ENCODE measurements at regions not wholly inside any gene's neighbourhood (a gene's known extent, or its start where the extent isn't known, plus 50 kb on each side); places are given as distances from the start of the nearest gene placed in this dataset.
"Not testable (repeated sequence)": the region's sequence is repeated elsewhere in the genome, so short reads cannot be mapped to it uniquely, and the experiment has no call there.

DNA sequence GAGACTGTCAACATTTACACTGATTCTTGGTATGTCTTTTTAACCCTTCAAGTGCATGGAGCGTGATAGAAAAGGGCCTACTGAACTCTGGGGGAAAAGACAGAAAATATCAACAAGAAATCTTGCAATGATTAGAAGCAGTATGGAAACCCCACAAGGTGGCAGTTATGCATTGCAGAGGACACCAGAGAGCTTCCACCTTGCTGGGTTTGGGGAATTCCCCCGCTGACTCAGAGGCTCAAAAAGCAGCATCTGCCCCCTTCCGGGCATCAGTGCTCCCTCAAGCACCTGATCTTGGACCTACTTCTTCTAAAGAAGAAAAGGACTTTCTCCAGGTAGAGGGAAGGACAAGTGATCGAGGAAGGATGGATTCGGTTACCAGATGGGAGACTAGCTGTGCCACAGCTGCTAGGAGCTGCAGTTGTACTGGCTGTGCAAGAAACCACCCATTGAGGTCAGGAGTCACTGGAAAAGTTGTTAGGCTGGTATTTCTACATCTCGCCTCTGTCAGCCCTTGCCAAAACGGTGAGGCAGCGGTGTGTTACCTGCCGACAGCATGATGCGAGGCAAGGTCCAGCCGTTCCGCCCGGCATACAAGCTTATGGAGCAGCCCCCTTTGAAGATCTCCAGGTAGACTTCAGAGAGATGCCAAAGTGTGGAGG is 102.8 kb upstream of the OSBPL11 start:
- DNase-seq: not testable (repeated sequence)

DNA sequence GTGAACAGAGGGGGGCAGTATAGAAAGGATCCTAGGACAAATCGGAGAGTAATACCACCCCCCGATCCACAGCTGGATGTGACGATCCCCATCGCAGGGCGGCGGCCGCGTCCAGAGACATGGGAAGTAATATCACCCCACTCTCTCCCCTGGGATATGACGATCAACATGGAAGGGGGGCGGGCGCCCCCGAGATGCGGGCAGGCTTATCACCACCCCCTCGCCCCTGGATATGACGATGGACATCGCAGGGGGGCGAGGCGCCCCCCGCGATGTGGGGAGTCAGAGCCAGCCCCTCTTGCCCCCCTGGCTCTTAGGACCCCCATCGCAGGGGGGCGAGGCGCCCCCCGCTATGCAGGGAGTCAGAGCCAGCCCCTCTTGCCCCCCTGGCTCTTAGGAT is 120.4 kb upstream of the OSBPL11 start:
- no peak for DNase-seq

DNA sequence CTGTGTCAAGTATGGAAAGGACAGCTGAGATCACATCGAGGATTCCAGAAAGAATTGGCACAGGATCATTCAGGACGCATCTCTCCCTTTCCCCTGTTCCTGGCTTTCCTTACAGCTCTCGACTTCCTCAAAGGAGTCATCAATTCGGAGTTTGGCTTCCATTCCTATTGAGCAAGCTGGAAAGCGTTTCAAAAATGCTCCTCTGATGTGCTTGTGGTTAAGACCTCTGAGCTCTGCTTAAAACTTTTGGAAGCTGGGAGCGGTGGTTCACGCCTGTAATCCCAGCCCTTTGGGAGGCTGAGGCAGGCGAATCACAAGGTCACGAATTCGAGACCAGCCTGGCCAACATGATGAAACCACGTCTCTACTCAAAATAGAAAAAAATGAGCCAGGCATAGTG is 136.9 kb upstream of the OSBPL11 start:
- DNase-seq: not testable (repeated sequence)

GRCh38 chr3:125741991-125742718 is 146.9 kb upstream of the OSBPL11 start:
- DNase-seq: not testable (repeated sequence)

DNA sequence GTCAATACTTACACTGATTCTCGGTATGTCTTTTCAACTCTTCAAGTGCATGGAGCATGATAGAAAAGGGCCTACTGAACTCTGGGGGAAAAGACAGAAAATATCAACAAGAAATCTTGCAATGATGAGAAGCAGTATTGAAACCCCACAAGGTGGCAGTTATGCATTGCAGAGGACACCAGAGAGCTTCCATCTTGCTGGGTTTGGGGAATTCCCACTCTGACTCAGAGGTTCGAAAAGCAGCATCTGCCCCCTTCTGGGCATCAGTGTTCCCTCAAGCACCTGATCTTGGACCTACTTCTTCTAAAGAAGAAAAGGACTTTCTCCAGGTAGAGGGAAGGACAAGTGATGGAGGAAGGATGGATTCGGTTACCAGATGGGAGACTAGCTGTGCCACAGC is 147.5 kb upstream of the OSBPL11 start:
- DNase-seq: not testable (repeated sequence)

DNA sequence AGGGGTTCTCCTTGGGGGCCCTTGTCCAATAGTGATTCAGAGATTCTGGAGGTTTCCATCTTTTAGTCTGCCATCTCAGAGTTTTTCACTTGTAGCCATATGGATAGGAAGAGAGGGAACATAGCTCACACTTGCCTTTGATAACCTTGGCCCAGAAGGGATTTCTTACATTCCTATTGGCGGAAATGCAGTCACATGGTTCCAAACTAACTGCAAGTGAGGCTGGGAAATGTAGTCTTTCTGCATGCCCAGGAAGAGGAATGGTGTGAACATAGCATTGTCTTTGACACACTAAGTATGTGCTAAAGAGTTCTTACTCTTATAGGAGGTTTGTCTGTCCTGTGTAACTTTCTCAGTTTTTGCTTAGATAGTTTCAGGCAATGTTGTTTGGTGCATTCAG is 161.8 kb upstream of the OSBPL11 start:
- DNase-seq: not testable (repeated sequence)

- not testable (repeated sequence) for DNase-seq
These were observed 163.4 kb upstream of the OSBPL11 start for GRCh38 chr3:125758641-125759130.

GRCh38 chr3:125762601-125763000 is 167.3 kb upstream of the OSBPL11 start:
- DNase-seq: not testable (repeated sequence)

DNA sequence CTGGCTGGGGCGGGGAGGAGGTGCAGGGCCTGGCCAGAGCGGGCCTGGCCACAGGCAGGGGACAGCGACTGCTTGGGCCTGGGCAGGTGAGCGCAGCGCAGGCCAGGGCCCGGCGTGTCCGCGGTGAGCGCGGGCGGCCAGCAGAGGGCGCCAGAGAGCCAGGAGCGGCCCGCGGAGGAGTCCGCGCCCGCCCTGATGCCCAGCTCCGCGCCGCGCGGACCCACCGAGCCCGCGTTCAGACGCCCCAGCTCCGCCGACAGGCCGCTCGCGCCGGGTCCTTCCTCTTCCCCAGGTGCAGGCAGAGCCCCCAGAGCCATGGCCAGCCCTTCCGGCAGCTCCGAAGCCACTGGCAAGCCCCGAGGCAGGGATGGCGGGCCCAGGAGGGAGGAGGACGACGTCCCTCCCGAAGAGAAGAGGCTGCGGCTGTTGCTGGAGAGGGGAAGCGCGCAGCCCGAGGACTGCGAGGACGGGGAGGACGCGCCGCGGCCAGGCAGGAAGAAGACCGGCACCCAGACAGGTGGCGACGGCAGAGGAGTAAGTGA is 171.1 kb upstream of the OSBPL11 start:
- DNase-seq: peak in 1 of 2 donors; percentile 20

DNA sequence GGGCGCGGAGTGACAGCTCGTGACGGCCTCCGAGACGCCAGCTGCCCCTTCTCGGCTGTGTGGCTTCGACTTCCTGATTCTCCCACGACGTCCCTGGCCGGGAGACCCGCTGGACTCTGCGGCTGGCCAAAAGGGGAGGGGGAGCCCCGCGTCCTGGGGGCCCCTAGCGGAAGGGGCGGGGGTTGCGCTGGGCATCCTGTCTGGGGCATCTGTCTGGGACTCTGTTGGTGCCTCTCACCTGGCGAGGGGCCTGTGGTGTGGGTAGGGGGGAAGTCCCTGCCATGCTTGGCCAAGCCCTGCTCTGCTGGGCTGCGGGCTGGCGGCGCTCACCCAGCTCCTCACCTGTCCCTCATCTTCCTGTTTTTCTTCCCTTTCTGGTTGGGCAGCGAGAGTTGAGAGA is 171.6 kb upstream of the OSBPL11 start:
- not testable (repeated sequence) for DNase-seq

DNA sequence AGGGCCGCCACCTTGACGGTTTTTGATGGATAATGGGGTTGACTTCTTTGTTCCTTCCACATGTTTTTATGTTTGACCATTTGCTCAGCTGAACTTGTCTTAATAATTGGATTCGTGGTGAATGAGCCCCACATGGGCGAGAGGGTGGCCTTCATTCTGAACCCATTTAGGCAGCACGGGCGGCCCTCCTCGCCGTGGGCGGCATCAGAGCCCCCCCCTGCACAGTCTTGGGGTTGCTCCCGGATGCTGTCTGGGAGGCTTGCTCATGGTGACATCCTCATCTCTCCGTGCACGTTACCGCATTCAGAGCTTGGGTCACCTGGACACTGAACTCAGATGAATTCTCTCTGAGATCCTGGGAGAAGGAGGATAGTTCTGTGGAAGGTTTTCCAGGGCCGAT is 172.3 kb upstream of the OSBPL11 start:
- no peak for DNase-seq

DNA sequence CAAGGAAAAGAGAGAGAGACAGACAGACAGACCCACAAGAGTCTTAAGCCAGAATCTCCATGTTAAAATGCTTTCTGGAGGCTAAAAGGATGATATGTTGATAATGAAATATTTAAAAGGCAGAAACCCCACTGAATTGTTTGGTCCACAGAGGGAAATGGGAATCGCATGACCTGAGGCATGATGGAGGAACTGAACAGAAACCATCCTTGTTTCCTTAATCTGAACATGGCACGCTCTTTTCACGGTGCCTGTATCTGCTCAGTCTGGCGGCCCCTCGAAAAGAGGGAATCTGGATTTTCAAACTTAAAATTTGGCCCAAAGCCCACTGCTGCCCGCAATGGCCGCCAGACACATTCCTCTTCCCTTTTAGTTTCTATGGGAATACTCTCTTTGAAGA is 173.5 kb upstream of the OSBPL11 start:
- not testable (repeated sequence) for DNase-seq

- not testable (repeated sequence) for DNase-seq
These were observed 176.2 kb upstream of the OSBPL11 start for GRCh38 chr3:125771506-125771905.

GRCh38 chr3:125774433-125775034 is 179.2 kb upstream of the OSBPL11 start:
- DNase-seq: not testable (repeated sequence)

DNA sequence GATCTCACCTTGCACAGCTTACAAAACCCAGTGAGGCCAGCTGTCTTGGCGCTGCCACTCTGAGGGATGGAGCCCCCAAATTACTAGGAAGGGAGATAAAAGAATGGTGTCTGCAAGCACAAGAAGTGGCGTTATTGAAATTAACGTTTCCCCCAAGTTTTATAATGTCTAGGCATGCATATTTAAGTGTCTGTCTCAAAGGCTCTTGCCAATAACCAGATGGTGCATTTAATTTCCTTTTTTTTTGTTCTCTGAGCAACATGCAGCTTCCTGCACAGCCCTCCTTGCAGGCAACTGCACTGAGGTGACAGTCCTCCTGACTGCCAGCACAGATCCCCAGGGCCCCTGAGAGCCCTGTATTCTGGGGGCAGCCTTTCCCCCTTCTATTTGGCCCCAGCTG is 179.8 kb upstream of the OSBPL11 start:
- DNase-seq: not testable (repeated sequence)

DNA sequence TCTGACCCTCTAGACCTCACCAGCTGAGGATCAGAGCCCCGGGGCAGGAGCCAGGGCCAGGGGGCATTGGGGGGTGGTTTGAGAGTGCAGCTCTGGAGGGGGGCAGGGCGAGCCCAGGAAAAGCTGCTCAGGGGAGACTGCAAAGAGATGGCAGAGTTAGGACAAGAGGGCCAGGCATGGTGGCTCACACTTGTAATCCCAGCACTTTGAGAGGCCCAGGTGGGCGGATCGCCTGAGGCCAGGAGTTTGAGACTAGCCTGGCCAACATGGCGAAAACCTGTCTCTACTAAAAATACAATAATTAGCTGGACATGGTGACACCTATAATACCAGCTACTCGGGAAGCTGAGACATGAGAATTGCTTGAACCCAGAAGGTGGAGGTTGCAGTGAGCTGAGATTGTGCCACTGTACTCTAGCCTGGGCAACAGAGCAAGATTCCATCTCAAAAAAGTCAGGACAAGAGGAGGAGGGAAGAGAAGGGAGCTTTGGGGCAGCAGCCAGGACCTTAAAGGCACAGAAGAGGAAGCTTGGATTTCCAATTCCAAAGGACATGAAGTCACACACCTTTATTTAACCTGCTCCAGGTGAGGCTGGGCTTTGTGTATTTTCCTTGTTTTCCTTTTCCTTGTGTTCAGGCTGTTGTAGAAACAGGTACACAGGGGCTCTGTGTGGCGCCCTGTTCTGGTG is 180.5 kb upstream of the OSBPL11 start:
- DNase-seq: not testable (repeated sequence)

- not testable (repeated sequence) for DNase-seq
These were observed 184.0 kb upstream of the OSBPL11 start for GRCh38 chr3:125779276-125779675.

DNA sequence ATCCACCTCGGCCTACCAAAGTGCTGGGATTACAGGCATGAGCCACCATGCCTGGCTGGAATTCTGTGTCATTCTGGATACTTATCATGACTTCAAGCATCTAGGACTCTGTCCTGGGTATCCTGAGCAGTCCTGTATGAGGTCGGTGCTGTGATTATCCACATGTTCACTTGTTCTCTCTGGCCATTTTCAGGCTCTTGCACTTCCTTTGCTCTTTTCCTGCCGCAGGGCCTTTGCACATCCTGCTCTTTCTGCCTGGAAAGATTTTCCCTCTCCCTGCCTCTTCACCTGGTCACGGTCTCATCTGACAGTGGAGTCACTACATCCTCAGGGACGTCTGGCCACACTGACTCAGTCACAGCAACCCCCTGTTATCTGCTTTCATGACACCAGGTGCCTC is 184.6 kb upstream of the OSBPL11 start:
- not testable (repeated sequence) for DNase-seq

DNA sequence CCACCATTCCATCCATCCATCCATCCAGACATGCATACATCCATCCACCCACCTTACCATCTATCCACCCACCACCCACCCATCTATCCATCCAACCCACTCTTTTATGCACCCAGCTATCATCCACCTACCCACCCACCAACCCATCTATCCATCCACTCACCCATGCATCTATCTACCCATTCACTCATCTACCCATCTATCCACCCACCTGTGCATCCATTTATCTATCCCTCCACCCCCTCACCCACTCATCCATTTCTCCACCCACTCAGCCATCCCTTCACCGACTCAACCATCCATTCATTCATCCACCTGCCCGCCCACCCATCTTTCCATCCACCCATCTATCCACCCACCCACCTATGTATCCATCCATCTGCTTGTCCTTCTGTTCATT is 186.4 kb upstream of the OSBPL11 start:
- not testable (repeated sequence) for DNase-seq

GRCh38 chr3:125790312-125790711 is 178.7 kb upstream of the ROPN1B start:
- DNase-seq: not testable (repeated sequence)

- not testable (repeated sequence) for DNase-seq
These were observed 178.0 kb upstream of the ROPN1B start for GRCh38 chr3:125791021-125791420.

DNA sequence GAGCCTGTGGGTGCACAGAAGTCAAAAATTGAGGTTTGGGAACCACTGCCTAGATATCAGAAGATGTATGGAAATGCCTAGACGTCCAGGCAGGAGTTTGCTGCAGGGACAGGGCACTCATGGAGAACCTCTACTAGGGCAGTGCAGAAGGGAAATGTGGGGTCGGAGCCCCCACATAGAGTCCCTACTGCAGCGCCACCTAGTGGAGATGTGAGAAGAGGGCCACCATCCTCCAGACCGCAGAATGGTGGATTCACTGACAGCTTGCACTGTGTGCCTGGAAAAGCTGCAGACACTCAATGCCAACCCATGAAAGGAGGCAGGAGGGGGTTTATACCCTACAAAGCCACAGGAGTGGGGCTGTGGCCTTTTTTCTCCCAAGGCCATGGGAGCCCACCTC is 159.0 kb upstream of the ROPN1B start:
- not testable (repeated sequence) for DNase-seq

DNA sequence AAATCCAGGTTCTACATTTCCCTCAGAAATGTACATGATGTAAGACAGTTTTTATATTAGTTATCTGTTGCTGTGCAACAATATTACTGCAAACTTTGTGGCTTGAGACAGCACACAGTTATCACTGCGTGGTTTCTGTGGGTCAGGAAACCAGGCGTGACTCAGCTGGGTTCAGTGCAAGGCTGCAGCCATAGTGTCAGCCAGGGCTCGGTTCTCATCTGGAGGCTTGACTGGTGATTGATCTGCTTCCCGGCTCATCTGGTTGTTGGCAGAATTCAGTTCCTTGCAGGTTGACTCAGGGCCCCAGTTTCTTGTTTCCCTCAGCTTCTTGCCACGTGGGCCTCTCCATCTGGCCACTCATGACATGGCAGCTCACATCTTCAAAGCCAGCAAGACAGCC is 146.8 kb upstream of the ROPN1B start:
- DNase-seq: not testable (repeated sequence)

Data from bone marrow (tissue), 2 donors.